Epidermal melanocyte (primary cell): ENCODE measurements at regions not wholly inside any gene's neighbourhood (a gene's known extent, or its start where the extent isn't known, plus 50 kb on each side); places are given as distances from the start of the nearest gene placed in this dataset.

ENCODE experiments used
- DNase-seq: peaks from one replicate; pipeline ENCODE4 v3.0.0; 2011; ENCODE audit warnings: low spot score; ENCODE audit not compliant: insufficient read length

DNA sequence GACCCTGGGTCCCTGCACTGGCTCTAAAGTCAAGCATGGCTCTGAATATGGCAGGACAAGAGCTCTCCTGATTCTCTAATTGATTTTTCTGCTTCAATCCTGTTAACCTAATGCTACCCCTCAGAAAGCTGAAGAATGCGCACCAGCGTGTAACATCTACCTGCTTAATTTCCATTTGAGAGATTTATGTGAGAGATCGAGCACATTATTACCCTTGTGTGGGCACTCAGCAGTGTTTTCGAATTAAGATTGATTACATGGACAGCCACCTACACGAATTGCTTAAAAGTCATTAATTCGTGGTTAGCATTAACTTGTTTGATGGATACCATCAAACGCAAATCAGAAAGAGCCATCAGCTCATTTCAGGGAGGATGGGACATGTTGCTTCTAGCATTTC lies 88.7 kb upstream of the PLPP4 start:
- no peak for DNase-seq

DNA sequence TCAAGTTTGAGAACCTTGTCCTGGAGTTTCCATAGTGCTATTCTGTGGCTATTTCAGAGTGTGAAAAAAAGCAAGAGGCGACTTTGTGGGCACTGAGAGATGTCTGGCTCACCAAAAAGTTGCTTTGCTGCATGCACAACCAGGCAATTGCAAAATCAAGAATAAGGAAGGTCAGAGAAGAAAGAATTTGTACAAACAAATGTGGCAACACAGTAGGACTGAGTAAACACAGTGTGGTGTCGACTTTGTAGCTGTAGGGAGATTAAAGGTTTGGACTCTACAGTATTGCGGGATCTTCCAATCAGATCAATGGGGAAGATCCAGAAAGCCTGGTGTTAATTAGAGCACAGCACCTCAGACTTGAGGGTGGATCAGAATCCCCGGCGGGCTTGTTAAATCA lies 88.1 kb upstream of the PLPP4 start:
- no peak for DNase-seq

DNA sequence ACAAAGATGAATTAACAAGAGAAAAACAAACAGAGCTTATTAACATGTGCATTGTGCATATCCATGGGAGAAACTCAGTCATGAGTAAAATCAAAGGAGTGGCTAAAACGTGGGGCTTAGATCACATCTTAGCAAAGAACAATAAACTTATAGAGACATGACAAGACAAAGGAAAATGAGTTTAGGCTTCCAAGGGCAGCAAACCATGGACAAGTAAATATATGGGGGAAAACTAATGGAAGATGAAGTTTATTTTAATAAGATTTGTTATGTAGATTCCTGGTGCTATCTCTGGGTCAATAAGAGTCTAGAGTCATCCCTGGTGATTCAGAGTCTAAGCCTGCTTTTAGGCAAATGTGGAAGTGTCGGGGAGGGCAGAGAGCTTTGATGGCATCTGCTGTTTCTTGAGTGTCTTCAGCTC lies 87.2 kb upstream of the PLPP4 start:
- DNase-seq, result no peak

DNA sequence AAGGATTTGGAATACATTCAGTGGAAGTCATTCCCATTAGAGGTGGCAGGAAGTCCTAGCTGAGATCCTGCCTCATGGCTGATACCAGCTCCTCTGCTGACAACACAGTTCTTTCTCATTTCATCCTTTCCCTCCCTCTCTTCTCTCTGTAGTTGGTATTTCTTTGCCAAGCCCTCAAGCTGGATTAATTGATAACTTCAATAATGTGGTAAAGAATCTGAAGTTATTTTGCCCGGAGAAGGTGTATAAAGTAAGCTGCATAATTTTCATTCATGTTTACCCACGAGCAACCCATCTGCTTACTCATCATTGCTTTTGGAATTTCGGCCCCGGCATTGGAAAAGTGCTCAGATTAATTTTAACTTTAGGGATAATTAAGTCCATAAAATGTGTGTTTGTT lies 85.2 kb upstream of the PLPP4 start:
- no peak for DNase-seq

DNA sequence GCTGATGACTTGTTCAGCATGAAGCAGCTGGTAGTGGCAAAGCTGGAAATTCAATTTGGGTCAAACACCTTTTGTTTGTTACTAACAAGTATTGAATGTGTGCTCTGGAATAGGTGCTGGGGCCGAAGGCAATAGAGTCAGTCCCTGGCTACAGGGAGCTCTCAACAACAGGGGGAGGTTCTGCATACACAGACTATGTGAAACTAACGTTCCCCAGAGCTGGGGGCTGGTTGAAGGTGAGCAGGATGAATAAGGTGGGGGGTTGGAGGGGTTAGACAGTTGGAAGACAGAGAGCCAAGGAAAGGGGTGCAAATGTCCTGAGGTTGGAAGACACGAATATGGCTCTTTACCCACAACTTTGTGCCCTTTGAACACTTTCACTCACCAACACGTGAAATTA lies 84.1 kb upstream of the PLPP4 start:
- DNase-seq, result no peak

DNA sequence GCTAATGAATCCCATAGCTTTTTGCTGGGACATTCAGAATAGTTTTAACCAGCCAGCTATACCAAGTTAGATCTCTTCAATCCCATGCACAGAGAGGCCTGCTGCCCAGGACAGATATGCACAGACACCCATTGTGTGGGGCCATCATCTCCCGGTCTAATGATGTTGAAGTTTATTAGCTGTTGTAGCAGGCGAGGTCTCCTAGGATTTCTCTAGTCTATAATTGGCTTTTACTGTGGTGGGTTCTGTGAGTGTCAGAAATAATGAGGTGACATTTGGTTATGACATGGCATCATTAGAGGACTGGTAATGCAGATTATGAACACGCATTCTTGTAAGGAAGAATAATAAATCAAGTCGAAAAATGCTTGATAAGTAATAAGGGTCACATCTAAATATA lies 81.4 kb upstream of the PLPP4 start:
- no peak for DNase-seq

DNA sequence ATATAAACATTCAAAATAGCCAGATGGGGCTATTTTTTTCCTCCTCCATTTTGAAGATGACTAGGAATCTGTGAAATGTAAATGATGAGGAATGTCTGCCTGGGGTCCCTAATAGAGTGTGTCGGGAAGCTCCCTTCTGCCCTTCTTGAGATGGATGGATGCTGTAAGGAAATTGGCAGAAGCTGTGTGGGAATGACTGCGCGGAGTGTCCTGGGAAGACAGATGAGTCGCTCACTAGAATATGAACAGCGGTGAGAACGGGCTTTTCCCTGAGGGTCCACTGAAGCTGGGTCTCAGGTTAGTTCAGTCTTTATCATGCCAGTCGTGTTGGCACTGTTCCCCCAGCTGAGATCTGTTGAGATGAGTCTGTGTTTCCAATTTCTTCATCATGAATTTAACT lies 75.1 kb upstream of the PLPP4 start:
- DNase-seq, result no peak

DNA sequence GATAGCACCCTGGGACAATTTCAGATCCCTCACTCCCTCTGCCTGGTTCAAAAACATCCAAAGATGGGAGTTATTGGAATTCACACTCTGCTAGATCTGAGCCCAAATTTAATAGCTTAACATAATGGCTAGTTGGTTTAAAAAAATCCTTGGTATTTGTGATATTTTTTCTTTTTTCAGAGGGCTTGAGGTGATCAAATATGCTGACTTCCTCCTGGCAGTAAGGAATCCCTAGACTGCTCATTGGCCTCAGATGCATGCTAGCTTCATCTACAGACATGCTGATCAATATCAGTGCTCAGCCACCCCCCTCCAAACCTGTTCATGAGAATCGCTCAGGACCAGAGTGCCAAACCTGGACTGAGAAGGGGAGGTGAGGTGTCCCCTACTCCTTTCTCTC lies 74.7 kb upstream of the PLPP4 start:
- DNase-seq, result no peak

DNA sequence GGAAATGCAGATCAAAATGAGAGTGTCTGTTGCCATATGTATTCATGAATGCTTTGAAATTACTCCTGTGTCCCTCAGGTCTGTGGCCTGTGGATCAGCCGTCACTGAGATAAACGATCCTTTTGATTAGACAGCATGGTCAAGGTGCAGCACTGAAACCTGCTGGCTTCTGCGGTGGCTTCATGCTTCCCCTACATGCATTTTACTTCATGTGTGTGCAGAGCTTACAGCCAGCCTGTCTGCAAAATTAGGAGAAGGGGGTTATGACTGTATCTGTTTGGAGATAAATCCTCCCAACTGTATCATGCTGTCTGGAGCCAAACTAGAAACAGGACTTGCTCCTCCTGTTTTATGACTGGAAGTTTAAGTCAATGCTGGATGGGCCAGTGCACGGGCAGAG lies 71.0 kb upstream of the PLPP4 start:
- DNase-seq, result no peak

DNA sequence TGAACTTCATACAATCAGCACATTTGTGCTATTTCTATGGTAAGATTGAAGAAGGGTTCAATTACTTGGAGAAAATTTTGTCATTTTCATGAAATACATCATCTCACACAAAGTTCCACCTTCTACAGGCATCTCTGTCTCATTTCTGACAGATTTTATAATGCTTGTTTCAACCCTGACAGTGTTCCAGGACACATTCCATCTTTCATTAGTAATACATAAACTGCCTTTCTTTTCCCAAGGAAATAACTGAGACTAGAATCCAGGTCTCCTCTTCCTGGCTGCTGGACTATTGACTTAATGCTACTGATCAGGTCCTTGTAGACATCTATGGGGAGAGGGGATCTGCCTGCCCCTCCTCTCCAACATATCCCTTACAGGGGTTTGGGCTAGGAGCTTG lies 70.1 kb upstream of the PLPP4 start:
- no peak for DNase-seq

DNA sequence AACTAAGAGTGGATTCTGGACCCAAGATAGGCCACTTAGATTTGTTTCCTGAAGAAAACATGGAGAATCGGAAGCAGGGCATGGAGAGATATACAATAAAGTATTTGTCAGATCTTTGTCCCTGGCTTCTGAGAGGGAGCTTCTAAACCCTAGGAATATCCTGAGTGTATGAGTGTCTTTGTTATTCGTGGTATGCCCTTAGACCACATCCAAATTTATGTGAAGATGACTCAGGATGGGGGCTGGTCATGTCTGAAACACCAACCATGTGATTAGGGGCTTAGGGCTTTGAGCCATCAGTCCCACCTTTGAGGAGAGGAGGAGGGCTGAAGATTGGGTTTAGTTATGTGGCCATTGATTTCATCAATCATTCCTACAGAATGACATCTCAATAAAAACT lies 69.7 kb upstream of the PLPP4 start:
- DNase-seq, result peak; percentile 60

DNA sequence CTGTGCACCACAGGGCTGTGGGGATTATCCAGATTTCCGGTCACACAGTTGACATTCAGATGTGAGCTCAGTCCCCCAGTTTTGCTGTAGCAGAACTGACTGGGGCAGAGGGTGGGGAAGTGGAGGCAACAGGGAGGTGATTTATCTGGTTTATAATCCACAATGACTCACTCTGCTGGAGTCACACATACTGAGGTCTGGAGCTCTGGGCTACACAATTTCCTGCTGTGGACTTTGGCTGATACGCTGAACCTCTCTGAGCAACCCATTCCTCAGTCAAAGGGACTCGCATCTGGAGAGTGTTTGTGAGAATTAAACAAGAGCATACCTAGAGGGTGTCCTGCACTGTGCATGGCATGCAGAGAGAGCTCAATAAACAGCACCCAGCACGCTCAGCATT lies 64.8 kb upstream of the PLPP4 start:
- DNase-seq, result no peak

DNA sequence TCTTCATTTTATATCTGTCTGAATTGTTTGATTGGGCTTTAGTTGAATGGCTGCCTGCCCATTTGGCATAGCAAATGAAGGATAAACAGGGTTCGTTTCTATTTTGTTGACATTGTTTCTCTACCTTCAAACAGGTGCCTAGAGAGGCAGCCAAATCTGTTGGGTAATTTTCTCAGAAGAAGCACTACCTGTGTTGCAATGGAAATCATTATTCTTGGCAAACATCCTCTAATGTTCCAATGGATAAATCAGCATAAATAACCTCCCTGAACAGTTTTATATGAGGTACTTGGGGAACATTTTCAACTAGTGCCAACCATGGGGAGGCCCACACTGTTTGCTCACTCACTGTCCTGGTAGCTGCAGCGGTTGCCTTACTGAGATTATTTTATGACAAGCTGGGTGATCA lies 64.4 kb upstream of the PLPP4 start:
- DNase-seq, result no peak

DNA sequence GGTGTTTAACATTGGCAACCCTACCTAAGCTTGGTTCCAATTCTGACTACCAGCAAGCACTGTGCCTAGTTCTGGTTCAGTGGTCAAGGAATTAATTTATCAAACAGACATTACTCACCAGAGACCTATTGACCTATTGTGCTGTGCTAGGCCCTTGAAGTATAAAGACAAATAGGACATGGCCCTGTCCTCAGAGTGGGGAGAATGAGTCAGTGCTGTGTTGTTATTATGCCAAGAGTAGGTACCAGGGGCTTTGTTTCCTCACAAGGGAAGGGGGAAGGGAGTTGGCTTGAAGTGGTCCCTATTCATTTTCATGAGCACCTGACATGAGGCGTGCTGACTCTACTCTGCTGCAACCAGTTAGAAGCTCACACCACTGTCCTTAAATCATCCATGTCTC lies 62.6 kb upstream of the PLPP4 start:
- no peak for DNase-seq

DNA sequence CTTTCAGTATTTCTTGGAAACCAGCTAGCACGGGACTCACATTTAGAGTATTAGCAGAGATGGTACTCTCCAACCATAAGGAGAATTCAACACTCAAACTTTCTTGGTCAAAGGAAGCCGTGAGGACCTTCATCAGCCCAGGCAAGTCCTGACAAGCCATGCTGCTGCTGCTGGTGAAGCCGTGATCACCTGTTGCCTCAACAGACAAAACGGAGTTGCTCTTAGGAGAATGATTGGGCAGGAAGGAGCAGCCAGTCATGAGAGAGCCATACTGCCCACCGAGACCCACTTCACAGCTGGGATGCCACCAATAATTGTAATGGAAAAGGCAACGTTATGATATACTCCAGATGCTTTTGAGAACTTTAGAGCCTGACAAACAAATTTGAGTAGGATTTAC lies 60.8 kb upstream of the PLPP4 start:
- DNase-seq, result no peak

DNA sequence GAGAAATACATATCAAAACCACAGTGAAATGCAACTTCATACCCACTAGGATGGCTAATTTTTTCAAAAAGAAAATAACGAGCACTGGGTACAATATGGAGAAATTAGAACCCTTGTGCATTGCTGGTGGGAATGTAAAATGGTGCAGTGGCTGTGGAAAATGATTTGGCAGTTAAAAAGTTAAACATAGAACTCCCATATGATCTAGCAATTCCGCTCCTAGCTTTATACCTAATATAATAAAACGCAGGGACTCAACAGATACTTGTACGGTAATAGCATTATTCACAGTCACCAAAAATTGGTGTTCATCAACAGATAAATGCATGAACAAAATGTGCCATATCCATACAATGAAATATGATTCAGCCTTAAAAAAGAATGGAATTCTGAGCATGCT lies 58.8 kb upstream of the PLPP4 start:
- DNase-seq, result no peak

DNA sequence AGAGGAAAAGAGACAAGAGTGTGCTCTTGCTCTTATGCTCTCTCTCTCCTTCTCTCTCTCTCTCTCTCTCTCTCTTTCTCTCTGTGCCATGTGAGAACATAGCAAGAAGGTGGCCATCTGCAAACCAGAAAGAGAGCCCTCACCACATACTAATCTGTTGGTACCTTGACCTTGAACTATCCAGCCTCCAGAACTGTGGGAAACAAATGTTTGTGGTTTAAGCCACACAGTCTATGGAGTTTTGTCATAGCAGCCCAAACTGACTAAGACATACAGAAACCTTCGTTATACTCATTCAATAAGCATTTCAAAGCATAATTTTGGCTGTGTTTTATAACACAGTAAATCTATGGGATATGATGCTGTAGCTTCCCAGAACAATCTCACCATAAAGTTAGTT lies 56.4 kb upstream of the PLPP4 start:
- no peak for DNase-seq

DNA sequence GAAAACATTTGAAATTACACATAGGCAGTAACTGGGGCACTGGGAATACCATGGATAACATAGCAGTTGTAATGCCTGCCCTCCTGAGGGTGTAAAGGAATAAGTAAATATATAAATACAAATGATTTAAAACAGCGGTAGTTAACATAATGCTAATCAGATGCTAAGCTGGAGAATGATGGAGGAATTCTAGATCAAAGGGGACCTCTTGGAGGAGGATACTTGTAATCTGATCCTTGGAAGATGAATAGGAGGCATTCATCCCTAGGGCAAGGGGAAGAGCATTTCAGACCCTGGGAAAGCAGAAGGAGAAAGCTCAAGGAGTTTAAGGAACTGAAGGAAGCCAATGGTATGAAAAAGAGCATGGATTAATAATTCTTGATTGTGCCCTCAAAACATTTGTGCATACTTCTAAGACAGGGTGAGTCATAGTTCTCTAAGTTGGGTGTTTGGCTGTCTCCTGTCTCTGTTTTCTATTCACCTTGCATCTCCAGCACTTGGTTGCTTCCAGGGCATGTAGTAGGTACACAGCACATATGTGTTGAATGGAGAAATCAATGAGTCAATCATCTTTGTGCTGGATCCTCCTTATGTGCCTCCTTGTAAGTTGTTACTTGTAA lies 54.8 kb upstream of the PLPP4 start:
- no peak for DNase-seq

DNA sequence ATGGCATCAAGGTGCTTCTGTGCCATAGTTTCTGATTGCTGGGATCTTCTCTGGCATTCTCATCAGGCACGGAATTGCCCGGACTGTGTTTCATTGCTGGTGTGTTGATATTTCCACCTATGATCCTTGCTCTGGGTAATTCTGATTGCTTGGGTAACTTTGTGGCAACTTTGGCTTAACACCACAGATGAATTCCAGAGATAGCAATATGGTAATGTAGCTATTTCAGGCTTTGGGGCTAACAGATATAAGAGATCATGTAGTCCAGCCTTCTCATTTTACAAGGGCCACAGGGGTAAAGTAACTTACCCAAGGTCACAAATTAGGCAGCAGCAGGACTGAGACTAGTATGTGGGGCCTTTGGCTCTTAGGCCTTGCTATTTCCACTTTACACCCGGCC lies 53.9 kb upstream of the PLPP4 start:
- no peak for DNase-seq

DNA sequence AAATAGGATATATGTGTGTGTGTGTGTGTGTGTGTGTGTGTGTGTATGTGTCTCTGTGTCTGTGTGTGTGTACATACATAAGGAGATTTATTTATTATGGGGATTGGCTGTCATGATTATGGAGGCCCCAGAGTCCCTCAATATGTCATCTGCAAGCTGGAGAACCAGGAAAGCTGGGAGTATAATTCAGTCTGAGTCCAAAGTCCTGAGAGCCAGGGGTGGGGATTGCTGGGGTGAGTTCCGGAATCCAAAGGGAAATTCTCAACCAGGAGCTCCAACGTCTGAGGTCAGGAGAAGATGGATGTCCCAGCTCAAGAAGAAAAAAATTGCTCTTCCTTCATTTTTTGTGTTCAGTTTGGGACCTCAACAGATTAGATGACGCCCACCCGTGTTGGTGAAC lies 50.7 kb upstream of the PLPP4 start:
- DNase-seq, result no peak
